B cell (primary cell): ENCODE measurements at regions not wholly inside any gene's neighbourhood (a gene's known extent, or its start where the extent isn't known, plus 50 kb on each side); places are given as distances from the start of the nearest gene placed in this dataset.

Source experiments
- ATAC-seq: fragments of 200-7000 bp; cut with Tn5 transposase; one replicate; pipeline ENCODE4 v1.10.0; 2021; ENCODE audit warnings: low read depth, mild to moderate bottlenecking, moderate number of reproducible peaks, moderate library complexity
- CTCF ChIA-PET: fragments of 350-600 bp; sonication (Branson Sonifier 250); formaldehyde crosslinking; loops from one replicate; lab custom pipeline; 2021; ENCODE audit warnings: antibody characterized with exemption, inconsistent platforms; lab: Charles Lee
- POLR2A ChIA-PET: fragments of 350-600 bp; sonication (Branson Sonifier 250); formaldehyde crosslinking; loops from one replicate; lab custom pipeline; 2021; ENCODE audit warnings: antibody characterized with exemption; lab: Charles Lee
- DNase-seq: peaks from one replicate; pipeline ENCODE4 v3.0.0; 2013
- H2AFZ ChIP-seq: 2 replicates; pipeline ENCODE4 v1.6.1; 2012; ENCODE audit warnings: mild to moderate bottlenecking, low read depth, low read length; ENCODE audit not compliant: insufficient read depth, poor library complexity, severe bottlenecking
- H3K27ac ChIP-seq, 2 donors: 1 replicate in 1 of 2; 2 replicates in 1 of 2; pipeline ENCODE4 v1.5.1; 2012 to 2013; ENCODE audit warnings: low read length in 2 of 2, mild to moderate bottlenecking in 2 of 2, moderate library complexity in 1 of 2
- H3K27me3 ChIP-seq, 4 experiments: fragments of 200-600 bp in 1 of 4; sonication (generic) in 1 of 4; replicated peaks in 1 of 4; 1 replicate in 2 of 4; 2 replicates in 2 of 4; pipeline versions ENCODE4 v1.6.1 to v1.7.0; 2013 to 2016; ENCODE audit warnings: low read length in 3 of 4, mild to moderate bottlenecking in 2 of 4, mixed read lengths in 1 of 4, moderate library complexity in 1 of 4; ENCODE audit not compliant: insufficient read depth in 4 of 4, control insufficient read depth in 3 of 4; ENCODE audit errors: control extremely low read depth in 1 of 4
- H3K36me3 ChIP-seq, 2 experiments: replicated peaks in 1 of 2; 1 replicate in 1 of 2; 2 replicates in 1 of 2; pipeline versions ENCODE4 v1.6.1 to v1.7.1; 2013; ENCODE audit warnings: low read length in 1 of 2; ENCODE audit not compliant: insufficient read depth in 2 of 2, control insufficient read depth in 1 of 2; ENCODE audit errors: control extremely low read depth in 1 of 2, extremely low read depth in 1 of 2
- H3K4me1 ChIP-seq, 2 donors: fragments of 200-600 bp in 1 of 2; sonication (generic) in 1 of 2; 1 replicate in 1 of 2; 2 replicates in 1 of 2; pipeline versions ENCODE4 v1.5.1 to v1.6.1; 2013 to 2017; ENCODE audit warnings: low read length in 2 of 2; ENCODE audit not compliant: control insufficient read depth in 2 of 2, insufficient read depth in 2 of 2
- H3K4me2 ChIP-seq: replicated peaks from 2 replicates; pipeline ENCODE3; 2012; ENCODE audit warnings: mild to moderate bottlenecking, low read depth, low read length; ENCODE audit not compliant: poor library complexity, severe bottlenecking
- H3K4me3 ChIP-seq, 5 experiments: fragments of 200-600 bp in 1 of 5; sonication (generic) in 1 of 5; 1 replicate in 3 of 5; 2 replicates in 2 of 5; pipeline versions ENCODE4 v1.5.1 to v1.7.0; 2011 to 2016; ENCODE audit warnings: low read length in 4 of 5, mild to moderate bottlenecking in 4 of 5, low read depth in 2 of 5, control low read depth in 1 of 5, moderate library complexity in 1 of 5; ENCODE audit not compliant: insufficient read depth in 1 of 5; ENCODE audit errors: control extremely low read depth in 1 of 5, extremely low read depth in 1 of 5
- H3K79me2 ChIP-seq: fragments of 200-600 bp; sonication (generic); one replicate; pipeline ENCODE4 v1.6.0; 2016; ENCODE audit warnings: low read length; ENCODE audit not compliant: control insufficient read depth, insufficient read depth
- H3K9ac ChIP-seq: fragments of 200-600 bp; sonication (generic); 2 replicates; pipeline ENCODE4 v1.6.1; 2017; ENCODE audit warnings: mild to moderate bottlenecking, low read length, moderate library complexity
- H3K9me3 ChIP-seq, 3 donors: one replicate each; pipeline versions ENCODE4 v1.6.1 to v1.7.1; 2013; ENCODE audit warnings: low read length in 2 of 3; ENCODE audit not compliant: control insufficient read depth in 2 of 3, insufficient read depth in 1 of 3; ENCODE audit errors: control extremely low read depth in 1 of 3
- H4K20me1 ChIP-seq: 2 replicates; pipeline ENCODE4 v1.6.0; 2012; ENCODE audit warnings: mild to moderate bottlenecking, low read length; ENCODE audit not compliant: insufficient read depth, control insufficient read depth, poor library complexity, severe bottlenecking
- H3K27ac Mint-ChIP-seq: one replicate; pipeline ENCODE4 v1.8.0; 2021; ENCODE audit warnings: mixed read lengths
- H3K27me3 Mint-ChIP-seq: one replicate; pipeline ENCODE4 v1.8.0; 2021; ENCODE audit warnings: mixed read lengths
- H3K4me1 Mint-ChIP-seq: one replicate; pipeline ENCODE4 v1.8.0; 2021; ENCODE audit warnings: mixed read lengths
- H3K4me3 Mint-ChIP-seq: one replicate; pipeline ENCODE4 v1.8.0; 2021; ENCODE audit warnings: mixed read lengths
- H3K9me3 Mint-ChIP-seq: one replicate; pipeline ENCODE4 v1.8.0; 2022; ENCODE audit warnings: mixed read lengths; ENCODE audit not compliant: insufficient read depth
- CTCF ChIP-seq: fragments of 200-600 bp; IDR thresholded peaks from one replicate; pipeline ENCODE4 v1.8.0; 2022; ENCODE audit warnings: antibody characterized with exemption, mild to moderate bottlenecking
- EZH2 ChIP-seq: IDR thresholded peaks from 2 replicates; pipeline ENCODE4 v1.6.1; 2012; ENCODE audit warnings: borderline replicate concordance, low read depth, mild to moderate bottlenecking, moderate library complexity, low read length; ENCODE audit not compliant: insufficient read depth, poor library complexity, severe bottlenecking
- WGBS: methylation state at CpG from one replicate; pipeline ENCODE4 v1.1.5; 2013; ENCODE audit warnings: missing lambda C conversion rate; ENCODE audit not compliant: insufficient coverage; 5-methylcytosine and 5-hydroxymethylcytosine counted together
- intact Hi-C: fragments of 100-400 bp; cut with micrococcal nuclease; formaldehyde crosslinking; loops from one replicate; pipeline ENCODE4 v1.10.0; 2022

- no peaks in the 10 kb centered on the region for H3K9me3 ChIP-seq
- POLR2A ChIA-PET = no interaction called here
- no peaks in the 10 kb centered on the region for H3K79me2 ChIP-seq
- CTCF ChIA-PET = no interaction called here
- Mint-ChIP-seq H3K4me1 (no peaks in the 10 kb centered on the region), H3K9me3 (no peaks in the 10 kb centered on the region), H3K27ac (no peak overlapping the region), H3K4me3 (no peak overlapping the region), H3K27me3 (no peaks in the 10 kb centered on the region)
- intact Hi-C loops = no loop called here
- no peak for TF ChIP-seq CTCF
- no peak for TF ChIP-seq EZH2
- no peak overlapping the region for H3K4me3 ChIP-seq
- H3K27me3 ChIP-seq = no peaks in the 10 kb centered on the region
- DNase-seq = no peak
- H3K4me2 ChIP-seq = no peak overlapping the region
- no peaks in the 10 kb centered on the region for H3K4me1 ChIP-seq
- H3K27ac ChIP-seq = no peak overlapping the region
- WGBS = no CpG with 5 or more reads among the region's 1 CpG
- no peaks in the 10 kb centered on the region for H4K20me1 ChIP-seq
- H2AFZ ChIP-seq = no peak overlapping the region
- no peak overlapping the region for H3K9ac ChIP-seq
- ATAC-seq = no peak
- H3K36me3 ChIP-seq = no peaks in the 10 kb centered on the region
Measured at GRCh38 chr4:34720571-34720970, 1523.7 kb downstream of the ARAP2 start.

GRCh38 chr4:34721835-34722234 is 1522.5 kb downstream of the ARAP2 start:
- ATAC-seq = no peak
- Mint-ChIP-seq H3K27ac (no peak overlapping the region), H3K27me3 (no peaks in the 10 kb centered on the region), H3K9me3 (no peaks in the 10 kb centered on the region), H3K4me1 (no peaks in the 10 kb centered on the region), H3K4me3 (no peak overlapping the region)
- no peak overlapping the region for H3K4me2 ChIP-seq
- no peak overlapping the region for H3K9ac ChIP-seq
- H3K27me3 ChIP-seq = no peaks in the 10 kb centered on the region
- H3K9me3 ChIP-seq = no peaks in the 10 kb centered on the region
- CTCF ChIA-PET = no interaction called here
- H3K4me3 ChIP-seq = no peak overlapping the region
- no peaks in the 10 kb centered on the region for H3K79me2 ChIP-seq
- H2AFZ ChIP-seq = no peak overlapping the region
- TF ChIP-seq CTCF (no peak), EZH2 (no peak)
- WGBS = no CpG with 5 or more reads among the region's 1 CpG
- no peak overlapping the region for H3K27ac ChIP-seq
- H3K36me3 ChIP-seq = no peaks in the 10 kb centered on the region
- intact Hi-C loops = no loop called here
- DNase-seq = no peak
- POLR2A ChIA-PET = no interaction called here
- no peaks in the 10 kb centered on the region for H3K4me1 ChIP-seq
- no peaks in the 10 kb centered on the region for H4K20me1 ChIP-seq
